GM12873 (cell line): ENCODE measurements at regions not wholly inside any gene's neighbourhood (a gene's known extent, or its start where the extent isn't known, plus 50 kb on each side); places are given as distances from the start of the nearest gene placed in this dataset.

ENCODE experiments used
- TF ChIP-seq, protein P1 (sequence below): IDR thresholded peaks from 2 replicates; pipeline ENCODE4 v1.5.1; 2012; ENCODE audit warnings: low read depth, mild to moderate bottlenecking, moderate library complexity, low read length, control low read depth; ENCODE audit not compliant: insufficient read depth; ENCODE audit errors: missing control alignments

- TF ChIP-seq, protein P1, sequence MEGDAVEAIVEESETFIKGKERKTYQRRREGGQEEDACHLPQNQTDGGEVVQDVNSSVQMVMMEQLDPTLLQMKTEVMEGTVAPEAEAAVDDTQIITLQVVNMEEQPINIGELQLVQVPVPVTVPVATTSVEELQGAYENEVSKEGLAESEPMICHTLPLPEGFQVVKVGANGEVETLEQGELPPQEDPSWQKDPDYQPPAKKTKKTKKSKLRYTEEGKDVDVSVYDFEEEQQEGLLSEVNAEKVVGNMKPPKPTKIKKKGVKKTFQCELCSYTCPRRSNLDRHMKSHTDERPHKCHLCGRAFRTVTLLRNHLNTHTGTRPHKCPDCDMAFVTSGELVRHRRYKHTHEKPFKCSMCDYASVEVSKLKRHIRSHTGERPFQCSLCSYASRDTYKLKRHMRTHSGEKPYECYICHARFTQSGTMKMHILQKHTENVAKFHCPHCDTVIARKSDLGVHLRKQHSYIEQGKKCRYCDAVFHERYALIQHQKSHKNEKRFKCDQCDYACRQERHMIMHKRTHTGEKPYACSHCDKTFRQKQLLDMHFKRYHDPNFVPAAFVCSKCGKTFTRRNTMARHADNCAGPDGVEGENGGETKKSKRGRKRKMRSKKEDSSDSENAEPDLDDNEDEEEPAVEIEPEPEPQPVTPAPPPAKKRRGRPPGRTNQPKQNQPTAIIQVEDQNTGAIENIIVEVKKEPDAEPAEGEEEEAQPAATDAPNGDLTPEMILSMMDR: no peak
Measured at GRCh38 chr2:52495816-52496215, 1271.8 kb upstream of the CHAC2 start.

DNA sequence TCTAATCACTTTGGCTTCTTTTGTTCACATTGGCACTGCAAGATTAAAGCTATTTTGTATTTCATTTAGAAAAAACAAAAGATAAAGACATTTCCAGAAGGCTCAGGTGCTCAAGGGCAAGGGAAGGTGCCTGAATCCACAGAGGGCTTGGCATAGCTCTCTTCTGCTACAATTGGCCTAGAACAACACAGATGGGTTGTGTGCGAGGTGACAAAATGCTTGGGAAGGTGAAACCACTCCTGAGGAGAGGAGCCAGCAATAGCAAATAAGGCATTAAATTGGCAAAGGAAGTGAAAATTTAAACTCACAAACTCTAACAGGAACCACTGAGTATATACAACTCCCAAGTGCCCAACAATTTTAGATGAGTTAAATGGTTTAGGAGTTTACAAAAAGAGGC, 1290.4 kb upstream of the CHAC2 start:
- TF ChIP-seq, protein P1: no peak

GRCh38 chr2:52475590-52475989, 1292.0 kb upstream of the CHAC2 start:
- TF ChIP-seq, protein P1: no peak

DNA sequence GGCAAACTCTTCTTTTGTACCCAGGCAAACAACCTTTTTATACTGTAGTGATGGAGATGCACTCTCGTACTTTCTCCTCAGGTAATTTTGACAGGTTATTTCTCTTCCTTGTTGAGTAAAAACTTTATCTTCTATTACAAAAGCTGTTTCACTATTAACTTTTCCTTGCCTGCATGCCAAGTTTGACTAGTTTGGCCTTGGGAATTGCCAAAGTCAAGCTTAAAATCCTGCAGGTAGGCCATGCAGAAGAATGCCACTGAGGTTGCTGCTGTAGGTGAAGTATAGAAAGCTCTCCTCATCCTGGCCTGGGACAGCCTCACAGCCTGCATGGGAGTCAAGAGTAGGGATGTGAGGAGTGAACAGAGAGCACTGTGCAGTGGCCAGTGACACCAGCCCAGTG, 1293.5 kb upstream of the CHAC2 start:
- TF ChIP-seq, protein P1: no peak

- TF ChIP-seq, protein P1: no peak
Measured at GRCh38 chr2:52473526-52473925, 1294.1 kb upstream of the CHAC2 start.

DNA sequence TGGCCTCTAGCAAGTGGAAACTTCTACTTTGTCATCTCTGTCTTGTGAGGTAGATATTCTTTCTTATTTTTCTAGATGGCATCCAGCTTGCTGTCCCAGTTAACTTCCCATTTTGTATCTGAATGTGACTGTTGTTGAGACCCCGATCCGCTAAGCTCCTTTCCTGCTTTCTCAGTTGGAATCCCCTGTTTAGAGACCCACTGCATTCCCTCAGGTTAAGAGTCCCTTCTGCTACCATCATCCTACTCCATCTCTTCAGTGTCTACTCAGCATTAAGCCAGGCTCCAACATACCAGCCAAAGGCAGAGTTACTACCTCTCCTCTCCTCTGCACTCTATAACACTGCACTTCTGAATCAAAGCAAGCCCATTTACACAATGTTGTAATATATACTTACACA, 1300.4 kb upstream of the CHAC2 start:
- TF ChIP-seq, protein P1: no peak

DNA sequence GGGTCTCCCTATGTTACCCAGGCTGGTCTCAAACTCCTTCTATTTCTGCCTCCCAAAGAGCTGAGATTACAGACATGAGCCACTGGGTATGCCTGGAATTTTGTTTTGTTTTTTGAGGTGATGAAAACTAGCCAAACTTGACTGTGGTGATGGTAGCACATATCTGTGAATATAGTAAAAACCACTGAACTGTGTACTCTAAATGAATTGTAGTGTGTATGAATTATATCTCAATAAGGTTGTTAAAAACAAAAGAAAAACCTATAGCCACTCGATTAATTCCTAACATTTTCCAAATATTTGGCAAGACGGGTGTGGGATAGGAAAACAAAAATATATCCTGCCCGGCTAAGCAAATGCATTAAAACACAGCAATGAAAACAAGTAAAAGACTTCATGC, 1302.3 kb upstream of the CHAC2 start:
- TF ChIP-seq, protein P1: no peak
